Activated naive CD4-positive, alpha-beta T cell treated with anti-CD3 and anti-CD28 coated beads, Interleukin-2, amount 50 U/mL, for 24 hours (primary cell): ENCODE measurements at regions not wholly inside any gene's neighbourhood (a gene's known extent, or its start where the extent isn't known, plus 50 kb on each side); places are given as distances from the start of the nearest gene placed in this dataset.

Source experiments
- H3K27ac Mint-ChIP-seq: one replicate; pipeline ENCODE4 v1.8.0; 2021; ENCODE audit warnings: mild to moderate bottlenecking, mixed read lengths
- H3K27me3 Mint-ChIP-seq: one replicate; pipeline ENCODE4 v1.8.0; 2021; ENCODE audit warnings: mixed read lengths
- H3K36me3 Mint-ChIP-seq: one replicate; pipeline ENCODE4 v1.8.0; 2021; ENCODE audit warnings: mixed read lengths
- H3K4me1 Mint-ChIP-seq: one replicate; pipeline ENCODE4 v1.8.0; 2021; ENCODE audit warnings: mixed read lengths
- H3K4me3 Mint-ChIP-seq: one replicate; pipeline ENCODE4 v1.8.0; 2021; ENCODE audit warnings: mild to moderate bottlenecking, mixed read lengths
- H3K9me3 Mint-ChIP-seq: one replicate; pipeline ENCODE4 v1.8.0; 2021; ENCODE audit warnings: mixed read lengths

DNA sequence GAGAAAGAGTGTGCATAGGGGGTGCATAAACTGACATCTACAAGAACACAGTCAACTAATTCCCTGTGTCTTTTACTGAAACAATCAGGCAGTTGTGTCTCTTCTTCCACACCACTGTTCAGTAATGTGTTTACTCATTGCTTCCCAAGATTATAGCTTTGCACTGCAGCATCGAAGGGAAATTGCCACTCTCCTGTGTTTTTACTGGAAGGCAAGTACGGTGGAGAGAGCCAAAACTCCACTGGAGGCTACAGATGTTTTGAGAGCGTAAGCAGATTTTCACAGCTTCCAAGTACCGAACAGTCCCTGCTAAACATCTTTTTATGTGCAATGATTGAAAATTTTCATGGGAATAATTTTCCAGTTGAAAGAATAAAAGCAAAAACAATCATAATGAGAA lies 510.5 kb upstream of the AKR1E2 start:
- Mint-ChIP-seq H3K9me3 (no peaks in the 10 kb centered on the region), H3K27ac (no peak overlapping the region), H3K4me3 (no peak overlapping the region), H3K4me1 (no peaks in the 10 kb centered on the region), H3K36me3 (no peaks in the 10 kb centered on the region), H3K27me3 (no peaks in the 10 kb centered on the region)

DNA sequence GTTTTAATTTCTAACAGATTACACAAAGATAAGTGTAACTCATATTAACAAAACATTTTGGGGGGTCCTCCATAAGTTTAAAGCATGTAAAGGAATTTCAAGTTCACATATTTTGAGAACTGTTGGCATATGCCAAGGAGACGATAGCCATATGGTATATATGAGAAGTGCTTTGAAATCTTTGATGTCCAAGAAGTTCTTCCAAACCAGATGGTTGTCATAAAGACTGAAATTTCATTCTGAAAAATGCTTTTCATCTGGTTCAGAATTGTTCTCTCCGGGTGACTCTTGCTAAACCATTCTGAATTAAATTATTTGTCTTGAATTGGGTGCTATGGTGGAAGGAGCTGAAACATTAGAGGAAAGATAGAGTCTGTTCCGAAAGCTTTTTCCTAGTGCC lies 513.0 kb upstream of the AKR1E2 start:
- Mint-ChIP-seq H3K36me3 (no peaks in the 10 kb centered on the region), H3K27me3 (no peaks in the 10 kb centered on the region), H3K27ac (no peak overlapping the region), H3K4me3 (no peak overlapping the region), H3K4me1 (no peaks in the 10 kb centered on the region), H3K9me3 (no peaks in the 10 kb centered on the region)

DNA sequence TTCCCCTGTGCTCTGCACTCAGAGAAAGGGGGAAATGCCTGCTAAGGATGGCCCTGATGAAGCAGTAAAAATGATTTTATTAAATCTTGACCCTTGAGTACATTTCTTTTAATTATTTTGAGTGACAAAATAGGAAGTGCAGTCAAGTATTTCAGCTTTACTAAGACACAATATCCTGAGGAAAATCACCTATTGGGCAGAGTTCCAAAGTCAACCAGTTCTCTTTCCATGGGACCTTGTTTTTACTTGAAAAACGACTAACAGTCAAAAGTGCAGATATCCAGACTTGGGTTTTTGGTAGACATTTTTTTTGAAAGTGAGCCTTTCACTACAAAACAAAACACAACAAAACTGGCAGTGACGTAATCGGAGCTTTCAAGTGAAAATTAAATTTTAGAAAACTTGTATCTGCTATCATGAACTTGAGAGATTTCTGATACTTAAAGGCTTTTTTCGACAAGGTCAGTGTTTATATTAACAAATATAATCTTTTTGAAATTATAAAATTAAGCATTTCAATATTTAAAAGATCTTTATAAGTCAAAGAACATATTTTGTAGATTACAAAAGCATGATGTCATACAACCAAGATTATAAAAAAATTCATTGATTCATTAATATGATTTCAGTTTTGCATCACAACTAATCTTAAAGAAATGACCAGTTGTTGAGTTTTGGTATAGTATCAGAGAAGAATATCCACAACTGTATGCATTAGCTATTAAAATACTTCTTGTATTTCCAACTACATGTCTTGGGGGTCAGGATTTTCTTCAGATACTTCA lies 513.8 kb upstream of the AKR1E2 start:
- Mint-ChIP-seq H3K36me3 (no peaks in the 10 kb centered on the region), H3K27ac (no peak overlapping the region), H3K4me1 (no peaks in the 10 kb centered on the region), H3K4me3 (no peak overlapping the region), H3K9me3 (no peaks in the 10 kb centered on the region), H3K27me3 (no peaks in the 10 kb centered on the region)

DNA sequence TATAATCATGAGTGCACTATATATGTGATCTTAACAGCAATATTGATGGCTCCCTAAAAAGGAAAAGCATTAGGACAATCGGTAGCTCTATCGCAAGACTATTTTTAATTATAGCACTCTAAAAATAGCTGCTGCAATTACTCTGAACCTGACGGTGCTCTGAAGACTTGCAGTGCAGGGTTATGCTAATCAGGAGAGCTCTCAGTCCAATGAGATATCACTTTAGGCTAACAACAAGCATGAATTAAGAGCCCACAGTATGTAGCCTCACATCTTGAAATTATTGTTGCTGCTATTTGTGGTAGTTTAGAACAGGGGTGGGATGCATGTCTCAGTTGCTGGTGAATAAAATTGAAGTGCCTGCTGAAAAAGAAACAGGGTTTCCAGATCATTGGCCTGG lies 515.8 kb upstream of the AKR1E2 start:
- H3K4me1 Mint-ChIP-seq = no peaks in the 10 kb centered on the region
- H3K4me3 Mint-ChIP-seq = no peak overlapping the region
- H3K27me3 Mint-ChIP-seq = no peaks in the 10 kb centered on the region
- H3K27ac Mint-ChIP-seq = peak overlapping the region; percentile 10
- H3K9me3 Mint-ChIP-seq = no peaks in the 10 kb centered on the region
- no peaks in the 10 kb centered on the region for H3K36me3 Mint-ChIP-seq

DNA sequence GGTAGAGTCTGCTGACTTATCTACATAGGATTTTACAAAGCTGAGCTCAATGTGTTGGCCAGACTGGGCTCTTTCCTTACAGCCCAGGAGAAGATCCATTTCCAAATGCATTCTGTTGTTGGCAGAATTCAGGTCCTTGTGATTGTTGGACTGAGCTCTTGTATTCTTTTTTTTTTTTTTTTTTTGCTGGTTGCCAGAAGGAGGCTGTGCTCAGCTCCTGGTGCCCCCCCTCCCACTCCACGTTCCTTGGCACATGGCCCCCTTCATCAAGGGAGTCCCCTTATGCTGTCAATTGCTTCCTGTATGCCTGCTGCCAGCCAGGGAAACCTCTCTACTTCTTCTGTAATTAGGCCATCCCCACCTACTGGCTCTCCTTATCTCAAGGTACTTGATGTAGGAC lies 518.1 kb upstream of the AKR1E2 start:
- Mint-ChIP-seq H3K27me3 (peaks cover 1% of the 10 kb centered on the region), H3K27ac (no peak overlapping the region), H3K9me3 (no peaks in the 10 kb centered on the region), H3K4me1 (no peaks in the 10 kb centered on the region), H3K36me3 (no peaks in the 10 kb centered on the region), H3K4me3 (no peak overlapping the region)

DNA sequence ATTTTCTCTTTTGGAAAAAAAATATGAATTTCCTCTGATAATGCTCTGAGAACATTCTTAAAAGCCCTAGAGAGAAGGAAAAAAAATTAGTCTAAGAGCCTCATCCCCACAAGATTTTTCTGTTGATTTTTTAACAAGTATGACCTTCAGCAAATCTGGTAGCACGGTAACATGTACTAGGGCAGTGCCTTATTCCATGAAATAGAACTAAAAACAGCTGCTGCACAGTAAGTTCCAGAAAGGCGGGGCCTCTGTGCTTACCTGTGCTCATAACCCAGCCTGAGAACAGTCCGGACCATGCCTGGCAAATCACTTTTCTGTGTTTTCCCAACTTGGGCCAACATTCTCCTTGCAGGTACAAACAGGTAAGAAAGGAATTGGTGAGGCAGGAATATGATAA lies 519.1 kb upstream of the AKR1E2 start:
- H3K27me3 Mint-ChIP-seq = peaks cover 1% of the 10 kb centered on the region
- no peak overlapping the region for H3K4me3 Mint-ChIP-seq
- no peaks in the 10 kb centered on the region for H3K4me1 Mint-ChIP-seq
- H3K36me3 Mint-ChIP-seq = no peaks in the 10 kb centered on the region
- H3K9me3 Mint-ChIP-seq = no peaks in the 10 kb centered on the region
- H3K27ac Mint-ChIP-seq = no peak overlapping the region

DNA sequence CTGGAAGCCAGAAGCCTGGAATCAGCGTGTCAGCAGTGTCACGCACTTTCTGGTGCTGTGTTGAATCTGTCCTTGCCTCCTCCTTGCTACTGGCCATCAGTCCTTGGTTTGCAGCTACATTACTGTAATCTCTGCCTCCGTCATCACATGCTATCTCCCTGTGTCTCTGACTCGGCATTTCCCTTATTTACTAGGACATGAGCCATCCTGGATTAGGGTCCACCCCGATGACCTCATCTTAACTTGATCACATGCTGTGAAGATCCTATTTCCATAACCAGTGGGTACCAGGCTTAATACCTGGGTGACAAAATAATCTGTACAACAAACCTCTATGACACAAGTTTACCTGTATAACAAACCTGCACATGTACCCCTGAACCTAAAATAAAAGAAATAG lies 518.0 kb upstream of the KLF6 start:
- H3K27me3 Mint-ChIP-seq = peaks cover 1% of the 10 kb centered on the region
- no peaks in the 10 kb centered on the region for H3K4me1 Mint-ChIP-seq
- H3K27ac Mint-ChIP-seq = no peak overlapping the region
- H3K9me3 Mint-ChIP-seq = no peaks in the 10 kb centered on the region
- H3K36me3 Mint-ChIP-seq = no peaks in the 10 kb centered on the region
- no peak overlapping the region for H3K4me3 Mint-ChIP-seq

DNA sequence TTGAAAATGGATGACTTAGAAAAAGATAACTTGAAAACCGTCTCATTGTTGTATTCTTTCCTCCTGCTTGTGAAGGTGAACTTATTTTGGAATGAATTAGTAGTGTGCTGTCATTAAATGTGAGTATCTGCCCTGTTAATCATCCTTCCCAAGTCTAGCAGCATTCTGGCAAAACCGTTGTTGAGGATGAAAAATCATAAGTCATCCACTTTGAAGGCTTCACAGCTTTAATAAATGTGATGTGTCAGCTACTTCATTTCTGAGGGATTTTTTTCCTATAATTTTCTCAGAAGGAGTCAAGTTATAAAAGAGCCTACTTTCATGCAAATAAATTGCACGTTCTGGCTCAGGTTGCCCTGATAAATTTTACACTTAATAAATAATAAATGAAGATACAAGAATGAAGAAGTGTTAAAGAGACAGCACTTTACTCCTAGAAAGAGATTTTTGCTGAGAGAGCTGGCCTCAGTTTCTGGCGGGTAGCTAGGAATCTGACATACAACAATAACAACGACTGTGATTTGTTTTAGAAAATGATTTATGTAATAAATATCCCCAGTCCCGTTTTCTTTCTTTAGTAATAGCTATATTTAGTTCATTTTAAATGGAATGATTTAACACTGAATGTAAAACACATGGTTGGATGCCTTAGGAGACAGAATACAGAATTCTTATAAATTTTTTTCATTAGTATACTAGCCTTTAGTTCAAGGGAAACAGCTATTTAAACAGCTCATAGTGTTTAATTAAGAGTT lies 516.5 kb upstream of the KLF6 start:
- Mint-ChIP-seq H3K4me1 (peaks cover 3% of the 10 kb centered on the region), H3K36me3 (no peaks in the 10 kb centered on the region), H3K9me3 (no peaks in the 10 kb centered on the region), H3K27ac (no peak overlapping the region), H3K4me3 (no peak overlapping the region), H3K27me3 (peaks cover 1% of the 10 kb centered on the region)

DNA sequence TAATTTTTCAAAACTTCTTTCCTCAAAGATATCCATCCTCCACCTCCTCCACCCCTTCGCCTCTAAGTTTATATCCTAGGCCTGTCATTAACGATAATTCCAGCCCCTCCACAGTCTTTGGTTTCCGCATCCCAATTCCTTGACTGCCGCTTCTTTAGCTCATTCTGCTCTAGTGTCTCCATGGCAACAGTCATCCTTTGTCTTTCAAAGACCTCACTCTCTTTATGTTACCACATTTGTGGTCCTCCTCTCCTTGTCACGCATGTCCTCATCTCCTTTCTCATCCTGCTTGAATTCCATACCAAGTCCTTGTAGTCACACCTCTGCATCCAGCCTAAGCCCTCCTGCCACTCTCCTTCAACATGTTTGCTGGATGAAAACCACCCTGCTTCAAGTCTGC lies 511.2 kb upstream of the KLF6 start:
- H3K4me3 Mint-ChIP-seq = no peak overlapping the region
- H3K4me1 Mint-ChIP-seq = peaks cover 3% of the 10 kb centered on the region
- H3K9me3 Mint-ChIP-seq = no peaks in the 10 kb centered on the region
- no peaks in the 10 kb centered on the region for H3K27me3 Mint-ChIP-seq
- no peak overlapping the region for H3K27ac Mint-ChIP-seq
- H3K36me3 Mint-ChIP-seq = no peaks in the 10 kb centered on the region

DNA sequence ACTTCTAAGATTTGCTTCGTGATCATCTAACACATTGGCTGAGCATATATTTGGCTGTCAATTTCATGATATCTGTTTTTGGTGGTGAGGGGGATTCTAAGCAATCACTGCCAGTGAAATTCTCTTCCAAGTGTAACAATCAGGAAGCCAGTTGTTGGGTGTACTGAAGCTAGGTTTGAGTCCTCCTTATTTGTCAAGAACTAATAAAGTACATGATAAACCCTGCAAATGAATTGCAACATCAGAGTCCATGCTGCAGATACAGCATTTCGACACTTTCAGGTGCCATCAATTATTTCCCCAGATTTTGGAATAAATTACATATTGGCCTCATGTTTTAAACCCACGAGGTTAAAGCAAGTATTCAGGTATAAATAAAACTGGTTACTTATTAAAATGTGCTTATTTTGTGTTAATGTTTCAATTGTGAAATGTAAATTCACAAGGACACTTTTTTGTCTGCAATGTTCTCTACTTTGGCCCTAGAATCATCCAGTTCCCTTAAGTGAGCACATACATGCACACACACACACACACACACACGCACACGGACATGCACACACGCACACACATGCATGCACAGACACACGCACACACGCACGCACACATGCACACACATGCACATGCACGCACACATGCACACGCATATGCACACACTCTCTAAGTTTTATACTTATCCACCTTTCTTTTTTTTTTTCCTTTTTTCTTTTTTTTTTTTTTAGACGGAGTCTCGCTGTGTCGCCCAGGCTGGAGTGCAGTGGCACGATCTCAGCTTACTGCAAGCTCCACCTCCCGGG lies 510.2 kb upstream of the KLF6 start:
- Mint-ChIP-seq H3K4me3 (no peak overlapping the region), H3K4me1 (peaks cover 3% of the 10 kb centered on the region), H3K9me3 (no peaks in the 10 kb centered on the region), H3K27ac (no peak overlapping the region), H3K27me3 (no peaks in the 10 kb centered on the region), H3K36me3 (no peaks in the 10 kb centered on the region)

DNA sequence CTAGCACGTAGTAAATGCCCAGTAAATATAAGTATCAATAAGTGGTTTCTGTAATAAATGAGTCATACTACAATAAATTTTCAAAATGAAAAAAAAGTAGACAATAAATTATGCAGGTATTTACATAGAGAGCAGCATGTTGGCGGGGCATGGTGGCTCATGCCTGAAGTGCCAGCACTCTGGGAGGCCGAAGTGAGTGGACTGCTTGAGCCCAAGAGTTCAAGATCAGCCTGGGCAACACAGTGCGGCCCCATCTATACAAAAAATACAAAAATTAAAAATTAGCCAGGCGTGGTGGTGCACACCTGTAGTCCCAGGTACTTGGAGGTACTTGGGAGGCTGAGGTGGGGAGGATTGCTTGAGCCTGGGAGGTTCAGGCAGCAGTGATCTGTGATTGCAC lies 509.3 kb upstream of the KLF6 start:
- no peak overlapping the region for H3K27ac Mint-ChIP-seq
- H3K4me1 Mint-ChIP-seq = peaks cover 3% of the 10 kb centered on the region
- no peak overlapping the region for H3K4me3 Mint-ChIP-seq
- no peaks in the 10 kb centered on the region for H3K9me3 Mint-ChIP-seq
- H3K36me3 Mint-ChIP-seq = no peaks in the 10 kb centered on the region
- H3K27me3 Mint-ChIP-seq = no peaks in the 10 kb centered on the region

DNA sequence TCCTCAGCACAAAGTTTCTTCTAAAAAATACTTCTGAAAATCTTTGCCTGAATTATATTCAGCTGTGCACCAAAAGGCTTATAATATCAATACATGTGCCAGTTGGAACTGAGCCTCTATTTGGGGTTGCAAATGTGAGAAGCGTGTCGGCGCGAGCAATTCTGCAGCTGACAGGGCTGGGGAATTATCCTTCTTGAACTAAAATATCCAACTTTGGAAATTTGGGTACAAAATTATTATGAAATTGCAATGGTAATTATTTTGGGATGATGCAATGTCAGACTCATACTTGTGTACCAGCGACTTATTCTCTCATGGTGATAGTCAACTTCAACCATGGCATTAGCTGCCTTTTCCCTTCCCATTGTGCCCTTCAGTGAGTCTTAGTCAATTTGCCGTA lies 507.0 kb upstream of the KLF6 start:
- Mint-ChIP-seq H3K4me1 (no peaks in the 10 kb centered on the region), H3K36me3 (no peaks in the 10 kb centered on the region), H3K27ac (no peak overlapping the region), H3K27me3 (no peaks in the 10 kb centered on the region), H3K4me3 (no peak overlapping the region), H3K9me3 (no peaks in the 10 kb centered on the region)

DNA sequence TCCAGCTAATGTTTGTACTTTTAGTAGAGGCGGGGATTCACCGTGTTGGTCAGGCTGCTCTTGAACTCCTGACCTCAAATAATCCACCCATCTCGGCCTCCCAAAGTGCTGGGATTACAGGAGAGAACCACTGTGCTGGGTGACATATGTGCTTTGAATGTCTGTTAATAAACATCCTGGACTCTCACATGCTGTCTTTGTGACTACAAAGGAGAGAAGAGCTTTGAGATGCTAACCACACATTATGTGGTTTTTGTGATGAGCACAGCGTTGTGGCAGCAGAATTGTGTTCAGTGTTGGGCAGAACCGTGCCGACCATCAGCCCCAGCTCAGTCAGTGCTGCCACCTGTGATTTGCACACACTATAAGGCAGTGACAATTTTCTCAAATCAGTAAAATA lies 500.1 kb upstream of the KLF6 start:
- peaks cover 5% of the 10 kb centered on the region for H3K4me1 Mint-ChIP-seq
- H3K27me3 Mint-ChIP-seq = no peaks in the 10 kb centered on the region
- no peak overlapping the region for H3K4me3 Mint-ChIP-seq
- no peak overlapping the region for H3K27ac Mint-ChIP-seq
- H3K9me3 Mint-ChIP-seq = no peaks in the 10 kb centered on the region
- H3K36me3 Mint-ChIP-seq = no peaks in the 10 kb centered on the region

DNA sequence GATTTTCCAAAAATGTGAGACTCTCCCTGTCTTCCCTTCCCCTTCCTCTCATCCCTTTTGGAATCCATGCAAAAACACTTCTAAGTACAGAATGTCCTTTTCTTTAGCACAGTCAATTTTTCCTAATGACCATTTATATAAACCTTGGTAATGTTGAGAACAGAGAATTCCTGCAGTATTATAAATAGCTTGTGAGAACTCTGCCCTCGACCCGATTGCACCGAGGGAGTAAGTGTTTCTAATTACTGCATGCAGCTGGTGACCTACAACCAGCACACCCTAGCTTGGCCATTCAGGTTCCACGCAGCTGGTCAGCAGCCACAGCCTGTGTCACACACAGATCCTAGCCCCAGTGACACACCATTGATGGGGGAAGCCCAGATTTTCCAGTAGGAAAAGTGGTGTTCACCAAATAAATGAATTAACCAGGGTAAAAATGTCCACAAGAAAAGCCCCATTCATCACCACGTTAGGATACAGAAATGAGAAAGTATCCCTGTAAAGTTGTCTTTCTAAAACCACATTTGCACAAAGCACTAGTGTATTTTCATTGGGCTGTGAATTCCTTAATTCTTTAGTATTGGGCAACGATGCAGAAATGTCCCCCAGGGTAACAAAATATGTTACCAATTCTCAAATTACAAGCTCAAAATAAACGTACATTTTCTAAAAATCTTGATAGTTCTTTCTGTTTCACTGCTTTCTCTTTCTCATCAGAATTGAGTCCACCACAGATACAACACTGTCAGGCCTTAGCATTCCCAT lies 499.0 kb upstream of the KLF6 start:
- no peaks in the 10 kb centered on the region for H3K36me3 Mint-ChIP-seq
- H3K4me1 Mint-ChIP-seq = peaks cover 5% of the 10 kb centered on the region
- H3K27ac Mint-ChIP-seq = no peak overlapping the region
- no peak overlapping the region for H3K4me3 Mint-ChIP-seq
- no peaks in the 10 kb centered on the region for H3K27me3 Mint-ChIP-seq
- no peaks in the 10 kb centered on the region for H3K9me3 Mint-ChIP-seq

DNA sequence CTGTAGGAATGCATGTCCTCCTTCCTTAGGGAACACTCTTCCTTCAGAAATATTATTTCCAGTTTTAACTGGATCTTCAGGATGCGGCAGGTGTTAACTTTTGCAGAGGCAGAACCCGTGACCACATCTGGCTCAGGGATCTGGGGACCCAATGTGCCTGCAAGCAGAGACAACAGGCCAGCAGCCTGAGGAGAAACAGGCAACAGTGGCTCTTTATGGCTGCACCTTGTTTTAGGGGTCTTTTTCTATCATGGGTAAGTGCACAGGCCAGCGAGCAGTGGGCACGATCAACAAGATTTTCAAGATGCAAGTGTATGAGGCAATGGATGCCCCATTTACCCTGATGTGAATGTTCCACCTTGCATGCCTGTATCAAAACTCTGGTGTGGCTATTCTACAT lies 497.5 kb upstream of the KLF6 start:
- no peak overlapping the region for H3K27ac Mint-ChIP-seq
- H3K36me3 Mint-ChIP-seq = no peaks in the 10 kb centered on the region
- H3K4me3 Mint-ChIP-seq = no peak overlapping the region
- no peaks in the 10 kb centered on the region for H3K27me3 Mint-ChIP-seq
- H3K9me3 Mint-ChIP-seq = no peaks in the 10 kb centered on the region
- H3K4me1 Mint-ChIP-seq = peaks cover 5% of the 10 kb centered on the region
